Dermis microvascular lymphatic vessel endothelial cell (primary cell): ENCODE measurements at regions not wholly inside any gene's neighbourhood (a gene's known extent, or its start where the extent isn't known, plus 50 kb on each side); places are given as distances from the start of the nearest gene placed in this dataset.
"Not testable (repeated sequence)": the region's sequence is repeated elsewhere in the genome, so short reads cannot be mapped to it uniquely, and the experiment has no call there.

Source experiments
- DNase-seq, 2 donors: peaks; one replicate each; pipeline versions ENCODE4 v3.0.0 to v3.0.0-alpha.2; 2010; ENCODE audit warnings: low read depth in 2 of 2

GRCh38 chr4:178148106-178148505, 705.9 kb upstream of the AGA start:
- no peak for DNase-seq

DNA sequence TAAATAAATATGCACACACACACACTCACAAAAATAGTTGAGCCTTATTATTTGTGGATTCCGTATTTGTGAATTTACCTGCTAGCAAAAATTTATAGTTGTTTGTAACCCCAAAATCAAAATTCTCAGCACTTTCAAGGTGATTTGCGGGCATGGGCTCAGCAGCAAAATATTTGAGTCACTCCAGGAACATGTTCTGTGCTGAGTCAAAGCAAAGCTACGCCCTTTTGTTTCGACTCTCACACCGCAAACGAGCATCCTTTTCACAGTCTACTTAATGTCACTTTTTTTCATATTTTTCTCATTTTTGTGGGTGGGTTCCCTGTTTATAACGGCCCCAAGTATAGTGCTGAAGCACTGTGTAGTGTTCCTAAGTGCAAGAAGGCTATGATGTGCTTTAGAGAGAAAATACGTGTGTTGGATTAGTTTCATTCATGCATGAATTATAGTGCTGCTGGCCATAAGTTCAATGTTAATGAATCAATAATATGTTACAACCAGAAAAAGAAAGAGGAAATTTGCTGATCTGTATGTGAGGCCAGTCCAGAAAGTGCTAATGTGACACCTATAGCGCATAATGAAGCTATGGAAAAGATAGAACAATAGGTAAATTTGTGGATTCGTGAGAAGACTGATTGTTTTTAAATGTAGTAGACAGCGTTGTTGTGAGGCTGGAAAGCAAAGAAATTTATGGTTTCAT, 723.2 kb upstream of the AGA start:
- DNase-seq = no peak

DNA sequence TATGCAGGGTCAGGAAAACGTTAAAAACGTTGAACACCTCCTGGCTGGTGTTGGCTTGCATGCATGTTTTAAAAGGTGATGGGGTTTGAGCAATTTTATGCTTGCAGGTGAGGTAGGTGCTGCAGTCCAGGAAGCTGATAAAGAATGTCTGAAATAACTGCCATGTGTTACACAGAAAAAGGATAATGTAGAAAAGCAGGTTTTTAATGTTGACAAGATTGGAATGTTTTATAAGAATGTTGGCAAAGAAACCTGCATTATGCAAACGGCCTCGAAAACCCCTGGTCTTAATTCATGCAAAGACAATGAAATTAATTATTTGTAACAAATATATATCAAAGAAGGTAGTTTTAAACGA, 723.7 kb upstream of the AGA start:
- DNase-seq = no peak

DNA sequence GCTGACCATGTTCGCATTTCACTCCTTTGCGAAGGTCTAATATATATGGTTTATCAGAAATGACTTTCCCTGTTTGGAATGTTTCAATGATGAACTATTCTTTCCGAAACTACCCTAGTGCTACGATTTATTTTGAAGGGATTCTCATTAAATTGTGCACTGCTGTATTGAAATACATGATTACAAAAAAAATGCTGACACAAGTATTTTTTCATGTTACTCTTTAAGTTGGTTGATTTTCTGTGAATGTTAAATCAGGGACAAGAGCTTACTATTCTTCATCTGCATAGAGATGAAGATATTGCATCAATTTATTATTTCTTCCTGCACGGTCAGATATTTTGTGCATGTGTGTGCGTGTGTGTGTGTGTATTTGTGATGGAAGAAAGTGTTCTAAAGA, 731.5 kb upstream of the AGA start:
- DNase-seq = no peak

GRCh38 chr4:178174756-178175155, 732.5 kb upstream of the AGA start:
- DNase-seq = no peak

GRCh38 chr4:178185517-178185916, 743.3 kb upstream of the AGA start:
- DNase-seq = no peak

- DNase-seq = no peak
Observed at GRCh38 chr4:178192611-178193010, 750.4 kb upstream of the AGA start.

DNA sequence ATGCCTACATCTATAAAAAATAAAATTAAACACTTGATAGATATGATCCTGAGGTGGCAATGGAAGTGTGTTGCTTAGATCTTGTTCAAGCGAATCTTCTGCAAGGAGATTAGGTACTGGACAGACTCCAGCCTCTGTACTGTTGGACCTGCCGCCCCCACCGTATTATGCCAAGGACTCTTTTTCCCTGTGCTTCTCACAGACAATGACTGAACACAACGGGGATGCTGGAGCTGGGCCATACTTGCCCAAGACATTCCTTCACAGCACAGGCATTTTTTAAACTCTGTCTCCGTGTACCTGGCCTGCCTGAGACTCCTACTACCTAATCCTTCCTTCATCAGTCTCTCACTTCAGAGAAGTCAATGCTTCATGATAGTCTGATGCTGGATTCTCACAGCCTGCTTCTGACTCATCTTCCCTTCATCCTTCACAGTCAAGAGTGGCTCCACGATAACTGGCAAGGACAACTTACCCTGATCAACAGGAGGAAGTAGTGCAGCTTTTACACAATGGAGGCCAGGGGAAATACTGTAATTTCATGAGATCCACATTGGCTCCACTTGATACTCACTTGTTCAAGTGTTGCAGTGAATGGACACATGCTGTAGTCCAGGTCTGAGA, 754.6 kb upstream of the AGA start:
- no peak for DNase-seq

GRCh38 chr4:178198691-178199090, 756.5 kb upstream of the AGA start:
- no peak for DNase-seq

- DNase-seq = no peak
Observed at GRCh38 chr4:178202422-178202821, 760.2 kb upstream of the AGA start.

DNA sequence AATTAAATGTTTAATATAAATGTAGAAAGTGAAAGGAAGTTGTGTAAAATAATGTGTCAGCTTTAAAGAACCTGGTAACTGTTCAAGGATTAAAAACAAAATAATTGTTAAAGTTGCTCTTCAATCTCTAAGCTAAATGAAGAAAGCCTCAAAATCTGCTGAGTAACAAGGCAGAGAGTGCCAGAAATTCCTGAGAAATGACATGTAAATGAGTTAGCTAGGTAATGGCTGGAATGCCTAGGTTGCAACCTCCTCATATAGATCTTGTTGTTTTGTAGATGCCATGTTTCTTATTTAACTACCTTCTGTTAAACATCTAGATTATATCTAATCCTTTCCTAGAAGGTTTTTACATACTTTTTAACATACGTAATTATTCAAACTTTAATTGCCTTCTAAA, 763.6 kb upstream of the AGA start:
- no peak for DNase-seq

- DNase-seq = no peak
Observed at GRCh38 chr4:178215309-178215708, 773.1 kb upstream of the AGA start.

DNA sequence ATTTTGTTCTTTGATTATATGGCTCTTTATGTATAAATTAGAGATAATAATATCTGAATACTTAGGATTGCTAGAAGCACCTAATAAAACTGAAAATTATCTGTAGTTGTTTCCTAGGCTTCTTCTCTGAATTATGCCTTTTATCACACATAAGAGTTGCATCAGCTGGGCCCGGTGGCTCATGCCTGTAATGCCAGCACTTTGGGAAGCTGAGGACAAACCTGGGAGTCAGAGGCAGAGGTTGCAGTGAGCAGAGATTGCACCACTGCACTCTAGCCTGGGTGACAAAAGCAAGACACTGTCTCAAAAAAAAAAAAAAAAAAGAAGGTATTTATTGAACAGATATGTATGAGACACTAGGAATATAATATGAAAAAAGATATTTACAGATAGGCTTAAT, 773.5 kb upstream of the AGA start:
- DNase-seq = no peak

- not testable (repeated sequence) for DNase-seq
Observed at GRCh38 chr4:178226421-178226820, 784.2 kb upstream of the AGA start.

- no peak for DNase-seq
Observed at GRCh38 chr4:178233906-178234305, 791.7 kb upstream of the AGA start.

DNA sequence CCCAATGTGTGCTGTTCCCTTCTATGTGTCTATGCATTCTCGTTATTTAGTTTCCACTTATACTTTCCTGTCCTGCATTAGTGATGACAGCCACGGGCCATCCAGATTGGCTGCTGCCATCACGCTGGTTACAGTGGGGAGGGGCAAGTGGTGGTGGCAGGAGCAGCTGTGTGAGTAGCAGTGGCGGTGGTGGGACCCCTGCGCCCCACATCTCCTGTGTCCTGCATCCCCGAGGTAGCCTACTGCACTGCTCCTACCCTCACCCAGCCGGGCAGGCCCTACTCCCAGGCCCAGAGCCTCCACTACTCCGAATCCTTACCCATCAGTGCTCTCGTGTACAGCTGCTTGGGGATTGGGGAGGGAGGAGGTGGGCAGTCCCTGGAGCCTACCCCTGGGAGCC, 798.7 kb upstream of the AGA start:
- DNase-seq = no peak

GRCh38 chr4:178241601-178242118, 799.4 kb upstream of the AGA start:
- DNase-seq = no peak

- no peak for DNase-seq
Observed at GRCh38 chr4:178242655-178243054, 800.4 kb upstream of the AGA start.

- DNase-seq = no peak
Observed at GRCh38 chr4:178244785-178245184, 802.5 kb upstream of the AGA start.

- DNase-seq = no peak
Observed at GRCh38 chr4:178255172-178255571, 812.9 kb upstream of the AGA start.

- no peak for DNase-seq
Observed at GRCh38 chr4:178258603-178259002, 816.4 kb upstream of the AGA start.

DNA sequence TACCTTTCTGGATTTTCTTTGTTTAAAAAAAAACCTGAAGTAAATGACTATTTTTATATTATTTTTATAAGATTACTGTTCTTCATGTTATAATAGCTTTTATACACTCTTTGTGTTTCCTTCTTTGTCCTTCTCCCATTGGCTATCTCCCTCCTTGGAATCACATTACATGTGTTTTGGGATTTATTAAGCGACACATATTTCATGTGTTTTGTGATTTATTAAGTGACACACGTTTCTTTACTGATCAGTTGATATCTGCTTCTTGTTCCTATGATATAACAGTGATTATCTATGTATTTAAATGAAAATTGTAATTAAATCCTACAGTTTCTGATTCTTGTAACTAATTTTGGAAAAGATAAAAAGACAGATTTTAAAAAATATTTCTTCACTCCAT, 817.3 kb upstream of the AGA start:
- no peak for DNase-seq

DNA sequence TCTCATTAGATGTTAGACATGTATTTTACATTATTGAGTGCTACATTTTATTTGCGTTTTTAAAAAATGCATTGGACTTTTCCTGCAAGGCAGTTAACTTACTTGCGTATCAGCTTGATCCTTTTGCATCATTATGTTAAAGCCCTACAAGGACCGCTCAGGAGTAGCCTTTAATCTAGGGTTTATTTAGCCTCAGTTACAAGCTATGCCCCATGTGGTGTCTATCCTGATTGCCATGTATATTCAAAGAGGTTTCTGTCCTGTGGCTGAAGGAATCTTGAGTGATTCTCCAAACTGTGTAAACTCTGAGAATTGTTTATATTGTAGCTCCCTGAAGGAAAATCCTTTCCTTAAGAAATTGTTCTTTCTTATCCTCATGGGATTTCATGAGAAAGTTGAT, 821.8 kb upstream of the AGA start:
- no peak for DNase-seq

- no peak for DNase-seq
Observed at GRCh38 chr4:178271386-178271785, 829.1 kb upstream of the AGA start.
